ENCODE measurements at regions not wholly inside any gene's neighbourhood (a gene's known extent, or its start where the extent isn't known, plus 50 kb on each side); places are given as distances from the start of the nearest gene placed in this dataset.
A peak's percentile ranks its signal among the peaks of the same experiment; 100 is the strongest.
"Not testable (repeated sequence)": the region's sequence is repeated elsewhere in the genome, so short reads cannot be mapped to it uniquely, and the experiment has no call there.

GRCh38 chr18:70961939-70962338, 673.1 kb downstream of the SOCS6 start:
- DNase-seq (ENCODE audit: extremely low read depth, low read depth) = no peak

GRCh38 chr18:70956554-70956953, 667.7 kb downstream of the SOCS6 start:
- no peak for DNase-seq (ENCODE audit: extremely low read depth, low read depth)

- DNase-seq (ENCODE audit: extremely low read depth, low read depth) = no peak
These were observed 647.3 kb downstream of the SOCS6 start for GRCh38 chr18:70936160-70936559.

GRCh38 chr18:70931942-70932814, 643.3 kb downstream of the SOCS6 start:
- peak; percentile 21 for DNase-seq (ENCODE audit: extremely low read depth, low read depth)

GRCh38 chr18:70920840-70921374, 632.1 kb downstream of the SOCS6 start:
- no peak for DNase-seq (ENCODE audit: extremely low read depth, low read depth)

- DNase-seq (ENCODE audit: extremely low read depth, low read depth) = peak; percentile 65
These were observed 618.8 kb downstream of the SOCS6 start for GRCh38 chr18:70907673-70908072.

- DNase-seq (ENCODE audit: extremely low read depth, low read depth) = no peak
These were observed 603.5 kb downstream of the SOCS6 start for GRCh38 chr18:70892381-70892780.

GRCh38 chr18:70870292-70870691, 581.4 kb downstream of the SOCS6 start:
- DNase-seq (ENCODE audit: extremely low read depth, low read depth) = no peak

GRCh38 chr18:70848329-70848728, 559.5 kb downstream of the SOCS6 start:
- no peak for DNase-seq (ENCODE audit: extremely low read depth, low read depth)

- no peak for DNase-seq (ENCODE audit: extremely low read depth, low read depth)
These were observed 551.8 kb downstream of the SOCS6 start for GRCh38 chr18:70840649-70841048.

GRCh38 chr18:70827632-70828031, 538.8 kb downstream of the SOCS6 start:
- DNase-seq (ENCODE audit: extremely low read depth, low read depth) = no peak

GRCh38 chr18:70826571-70826970, 537.7 kb downstream of the SOCS6 start:
- no peak for DNase-seq (ENCODE audit: extremely low read depth, low read depth)

GRCh38 chr18:70822691-70823090, 533.8 kb downstream of the SOCS6 start:
- DNase-seq (ENCODE audit: extremely low read depth, low read depth) = no peak

- DNase-seq (ENCODE audit: extremely low read depth, low read depth) = no peak
These were observed 533.3 kb downstream of the SOCS6 start for GRCh38 chr18:70822117-70822516.

GRCh38 chr18:70808481-70809056, 519.7 kb downstream of the SOCS6 start:
- DNase-seq (ENCODE audit: extremely low read depth, low read depth) = no peak

GRCh38 chr18:70781860-70782453, 493.1 kb downstream of the SOCS6 start:
- peak; percentile 54 for DNase-seq (ENCODE audit: extremely low read depth, low read depth)

GRCh38 chr18:70766254-70766653, 477.4 kb downstream of the SOCS6 start:
- DNase-seq (ENCODE audit: extremely low read depth, low read depth) = not testable (repeated sequence)

- DNase-seq (ENCODE audit: extremely low read depth, low read depth) = no peak
These were observed 474.0 kb downstream of the SOCS6 start for GRCh38 chr18:70762812-70763211.

GRCh38 chr18:70758780-70759179, 469.9 kb downstream of the SOCS6 start:
- no peak for DNase-seq (ENCODE audit: extremely low read depth, low read depth)

GRCh38 chr18:70754486-70754885, 465.6 kb downstream of the SOCS6 start:
- DNase-seq (ENCODE audit: extremely low read depth, low read depth) = no peak

- DNase-seq (ENCODE audit: extremely low read depth, low read depth) = no peak
These were observed 444.1 kb downstream of the SOCS6 start for GRCh38 chr18:70732916-70733315.

- DNase-seq (ENCODE audit: extremely low read depth, low read depth) = no peak
These were observed 443.3 kb downstream of the SOCS6 start for GRCh38 chr18:70732188-70732587.
